ENCODE measurements at regions not wholly inside any gene's neighbourhood (a gene's known extent, or its start where the extent isn't known, plus 50 kb on each side); places are given as distances from the start of the nearest gene placed in this dataset.

DNA sequence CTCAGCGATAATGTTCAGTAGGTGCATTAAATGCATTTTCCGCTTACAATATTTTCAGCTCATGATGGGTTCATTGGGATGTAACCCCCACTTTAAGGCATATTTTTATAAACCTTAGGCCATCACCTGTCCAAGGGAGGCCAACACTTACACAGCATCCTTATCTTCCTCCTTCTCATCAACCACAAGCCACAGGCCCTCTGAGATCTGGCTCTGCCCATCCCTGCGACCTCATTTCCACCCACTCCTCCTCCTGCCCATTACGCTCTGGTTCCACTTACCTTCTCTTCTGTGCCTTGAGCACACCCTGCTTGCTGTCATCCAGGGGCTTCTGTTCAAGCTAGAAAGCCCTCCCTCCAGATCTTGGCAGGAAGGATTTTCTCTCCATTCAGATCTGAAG, 93.2 kb downstream of the EGLN3 start:
- Histone ChIP-seq H3K4me1 (no peaks in the 10 kb centered on the region), H3K27me3 (no peaks in the 10 kb centered on the region), H3K9me3 (no peaks in the 10 kb centered on the region), H3K36me3 (no peaks in the 10 kb centered on the region), H3K4me3 (no peak overlapping the region), H3K27ac (no peak overlapping the region)
- ATAC-seq (no peak), DNase-seq (no peak)
- no peak for TF ChIP-seq POLR2A (IDR thresholded peaks at IDR 0.05)
- TF ChIP-seq, protein P1, sequence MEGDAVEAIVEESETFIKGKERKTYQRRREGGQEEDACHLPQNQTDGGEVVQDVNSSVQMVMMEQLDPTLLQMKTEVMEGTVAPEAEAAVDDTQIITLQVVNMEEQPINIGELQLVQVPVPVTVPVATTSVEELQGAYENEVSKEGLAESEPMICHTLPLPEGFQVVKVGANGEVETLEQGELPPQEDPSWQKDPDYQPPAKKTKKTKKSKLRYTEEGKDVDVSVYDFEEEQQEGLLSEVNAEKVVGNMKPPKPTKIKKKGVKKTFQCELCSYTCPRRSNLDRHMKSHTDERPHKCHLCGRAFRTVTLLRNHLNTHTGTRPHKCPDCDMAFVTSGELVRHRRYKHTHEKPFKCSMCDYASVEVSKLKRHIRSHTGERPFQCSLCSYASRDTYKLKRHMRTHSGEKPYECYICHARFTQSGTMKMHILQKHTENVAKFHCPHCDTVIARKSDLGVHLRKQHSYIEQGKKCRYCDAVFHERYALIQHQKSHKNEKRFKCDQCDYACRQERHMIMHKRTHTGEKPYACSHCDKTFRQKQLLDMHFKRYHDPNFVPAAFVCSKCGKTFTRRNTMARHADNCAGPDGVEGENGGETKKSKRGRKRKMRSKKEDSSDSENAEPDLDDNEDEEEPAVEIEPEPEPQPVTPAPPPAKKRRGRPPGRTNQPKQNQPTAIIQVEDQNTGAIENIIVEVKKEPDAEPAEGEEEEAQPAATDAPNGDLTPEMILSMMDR (IDR thresholded peaks at IDR 0.05): no peak
- 91 to 95% (median 91%) methylated on average over 4 of the region's 4 CpGs for WGBS, 4 donors
- intact Hi-C loops (cut with DNase I): loop anchor here in 1 of 10 donors (5.0 kb wide), 1 partner anchor 45 kb away; no protein-coding TSS in a partner anchor

DNA sequence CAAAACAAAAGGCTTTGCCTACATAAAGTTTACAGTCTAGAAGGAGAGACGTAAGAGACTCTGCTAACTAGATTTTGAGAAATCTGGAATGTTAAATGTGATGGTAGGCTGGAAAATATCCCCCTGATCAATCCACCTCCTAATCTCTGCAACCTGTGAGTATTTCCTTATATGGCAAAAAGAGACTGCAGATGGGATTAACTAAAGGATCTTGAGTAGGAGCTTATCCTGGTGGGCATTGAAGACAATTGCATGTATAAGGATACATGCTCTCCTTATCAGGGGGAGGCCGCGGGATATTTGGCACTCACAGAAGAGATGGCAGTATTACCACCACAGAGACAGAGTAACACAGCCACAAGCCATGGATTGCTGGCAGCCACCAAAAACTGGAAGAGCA, 95.2 kb downstream of the EGLN3 start:
- no peaks in the 10 kb centered on the region for H3K36me3 ChIP-seq
- WGBS, 4 donors: 91 to 96% (median 93%) methylated on average over 3 of the region's 3 CpGs
- intact Hi-C loops (cut with DNase I): loop anchor here in 1 of 10 donors (5.0 kb wide), 1 partner anchor 47 kb away; no protein-coding TSS in a partner anchor

More for the DNA sequence above, 95.2 kb downstream of the EGLN3 start:
- no peak overlapping the region for H3K27ac ChIP-seq
- DNase-seq (no peak), ATAC-seq (no peak)
- H3K27me3 ChIP-seq: no peaks in the 10 kb centered on the region
- no peak overlapping the region for H3K4me3 ChIP-seq
- H3K4me1 ChIP-seq: peaks cover 0 to 4% (median 0%) of the 10 kb centered on the region in 12 donors
- no peaks in the 10 kb centered on the region for H3K9me3 ChIP-seq
- no peak for TF ChIP-seq POLR2A (IDR thresholded peaks at IDR 0.05)
- TF ChIP-seq, protein P1 (IDR thresholded peaks at IDR 0.05): no peak
